ENCODE measurements at regions not wholly inside any gene's neighbourhood (a gene's known extent, or its start where the extent isn't known, plus 50 kb on each side); places are given as distances from the start of the nearest gene placed in this dataset.

GRCh38 chr15:96672629-96673028 is 342.1 kb downstream of the NR2F2 start:
- Histone ChIP-seq H3K4me2 (ENCODE audit: insufficient read depth, low read length) (no peak overlapping the region), H4K20me1 (replicated peaks; ENCODE audit: control insufficient read depth, extremely low read depth, insufficient read depth, low read length) (no peaks in the 10 kb centered on the region), H3K27ac (ENCODE audit: insufficient read depth, low read depth, low read length) (no peak overlapping the region), H3K27me3 (ENCODE audit: control insufficient read depth in 2 of 2, insufficient read depth in 2 of 2, low read length in 2 of 2) (no peaks in the 10 kb centered on the region), H3K4me3 (replicated peaks in 1 of 3; ENCODE audit: insufficient read depth in 1 of 3, low read depth in 1 of 3, low read length in 3 of 3) (no peak overlapping the region), H3K79me2 (ENCODE audit: control insufficient read depth, insufficient read depth, low read length) (no peaks in the 10 kb centered on the region), H3K4me1 (ENCODE audit: control insufficient read depth, extremely low read depth, insufficient read depth, low read length) (no peaks in the 10 kb centered on the region), H3K9ac (replicated peaks; ENCODE audit: extremely low read depth, insufficient read depth, low read length) (no peak overlapping the region), H3K9me3 (replicated peaks; ENCODE audit: control insufficient read depth, insufficient read depth, low read length) (no peaks in the 10 kb centered on the region), H3K9me1 (replicated peaks; ENCODE audit: control insufficient read depth, extremely low read depth, insufficient read depth, low read length) (no peaks in the 10 kb centered on the region), H3K36me3 (ENCODE audit: control insufficient read depth in 2 of 2, extremely low read depth in 1 of 2, insufficient read depth in 2 of 2, low read length in 2 of 2) (no peaks in the 10 kb centered on the region), H2AFZ (ENCODE audit: low read depth, low read length) (no peak overlapping the region)
- FAIRE-seq (no peak), DNase-seq (ENCODE audit: low read depth, low spot score) (no peak)
- dilution Hi-C loops (cut with MboI; ENCODE audit: extremely low pct_ligation_motif_present, low sequenced_read_pairs) (no loop called here), intact Hi-C loops (cut with micrococcal nuclease) (no loop called here)
- ChIA-PET POLR2A (no interaction called here), CTCF (interaction anchor here (0.7 to 1.1 kb wide), 2 partner anchors 13 to 16 kb away, joined by 3 read pairs; no protein-coding TSS in a partner anchor)
- TF ChIP-seq FOS (IDR thresholded peaks at IDR 0.05; ENCODE audit: borderline replicate concordance, insufficient read depth, low read length) (no peak), JUN (IDR thresholded peaks at IDR 0.05; ENCODE audit: borderline replicate concordance, insufficient read depth, insufficient read length, low read depth) (no peak), POLR2AphosphoS5 (IDR thresholded peaks at IDR 0.05; ENCODE audit: insufficient read depth, low read depth, low read length) (no peak), GATA2 (IDR thresholded peaks at IDR 0.05; ENCODE audit: insufficient read depth, insufficient read length, low read depth, low read length) (no peak), POLR2A (IDR thresholded peaks at IDR 0.05; ENCODE audit: low read depth, low read length) (no peak), EZH2 (IDR thresholded peaks at IDR 0.05; ENCODE audit: borderline replicate concordance, low read depth, low read length, severe bottlenecking) (no peak), MYC (IDR thresholded peaks at IDR 0.05; ENCODE audit: low read depth, low read length) (no peak), MAX (IDR thresholded peaks at IDR 0.05; ENCODE audit: insufficient read depth, insufficient read length) (no peak), CTCF (IDR thresholded peaks at IDR 0.05; ENCODE audit: extremely low read depth in 1 of 2, insufficient read depth in 1 of 2, low read depth in 1 of 2, low read length in 2 of 2) (no peak)
- no TSS peak for BruUV-seq (replicated peaks)

Measured in endothelial cell of umbilical vein (primary cell).